ENCODE measurements at regions not wholly inside any gene's neighbourhood (a gene's known extent, or its start where the extent isn't known, plus 50 kb on each side); places are given as distances from the start of the nearest gene placed in this dataset.

GRCh38 chr17:70017112-70017511, 57.9 kb upstream of the KCNJ16 start:
- no peak for DNase-seq

- no peak for DNase-seq
Observed at GRCh38 chr17:70017941-70018340, 57.1 kb upstream of the KCNJ16 start.

GRCh38 chr17:70021726-70022125, 53.3 kb upstream of the KCNJ16 start:
- peak; percentile 9 for DNase-seq

DNA sequence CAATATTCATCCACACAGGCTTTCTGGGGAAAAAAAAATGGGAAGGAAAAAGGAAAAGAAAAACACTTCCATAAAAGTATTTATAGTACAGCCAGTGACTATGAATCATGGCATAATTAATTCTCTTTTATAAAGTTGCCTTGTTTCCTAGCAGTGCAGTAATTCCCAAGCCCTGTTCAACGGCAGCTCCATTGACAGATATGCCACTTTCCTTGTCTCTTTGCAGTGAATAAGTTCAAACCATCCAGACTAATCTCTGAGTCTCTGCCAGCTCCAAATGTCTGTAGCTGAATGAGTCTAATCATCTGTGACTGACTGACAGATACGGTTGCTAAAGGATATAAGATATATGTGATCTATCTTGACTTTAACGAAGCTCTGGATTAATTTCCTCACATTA, 52.9 kb upstream of the KCNJ16 start:
- DNase-seq, result no peak

GRCh38 chr17:70024253-70024652, 50.8 kb upstream of the KCNJ16 start:
- DNase-seq, result no peak
